ENCODE measurements at regions not wholly inside any gene's neighbourhood (a gene's known extent, or its start where the extent isn't known, plus 50 kb on each side); places are given as distances from the start of the nearest gene placed in this dataset.
A peak's percentile ranks its signal among the peaks of the same experiment; 100 is the strongest.

DNA sequence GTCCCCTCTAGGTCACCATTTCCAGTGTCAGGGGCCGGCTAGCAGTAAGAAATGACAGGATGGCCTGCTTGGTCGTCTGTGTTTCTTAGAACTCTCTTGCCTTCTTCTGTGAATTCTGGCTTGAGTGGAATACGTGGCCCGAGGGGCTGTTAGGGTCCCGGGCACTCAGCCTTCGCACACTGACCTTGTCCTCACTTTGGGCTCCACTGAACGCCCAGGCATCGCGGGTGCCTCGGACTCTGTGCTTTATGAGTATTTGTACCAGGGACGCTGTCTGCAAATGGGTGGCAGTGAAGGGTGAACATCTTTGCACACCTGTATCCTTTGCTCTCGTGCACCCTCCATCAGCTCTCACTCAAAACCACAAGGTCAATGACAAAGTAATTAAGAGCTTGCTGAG lies 123.4 kb upstream of the ANO1 start:
- no peak for DNase-seq

DNA sequence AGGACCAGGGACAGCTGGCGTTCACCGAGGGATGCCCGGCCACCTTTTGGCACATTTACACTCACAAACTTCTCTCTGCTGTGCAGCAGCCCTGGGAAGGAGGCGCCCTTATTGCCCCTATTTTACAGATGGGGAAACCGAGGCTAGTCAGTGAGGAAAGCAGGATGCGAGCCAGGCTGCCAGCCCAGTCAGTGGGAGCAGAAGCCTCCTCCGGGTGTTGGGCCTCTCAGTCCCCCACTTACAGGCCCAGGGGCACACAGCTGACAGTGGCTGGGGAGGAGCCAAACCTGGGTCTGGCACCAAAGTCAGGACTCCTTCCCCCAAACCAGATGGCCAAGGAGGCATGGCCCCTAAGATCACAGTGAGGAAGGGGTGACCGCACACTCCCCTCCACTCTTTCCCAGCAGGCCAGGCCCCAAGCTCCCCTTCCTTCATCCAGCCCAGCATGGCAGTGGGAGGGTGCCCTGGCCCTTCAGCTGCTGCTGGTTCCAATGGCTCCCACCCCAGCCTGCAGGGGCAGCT lies 121.4 kb upstream of the ANO1 start:
- DNase-seq = no peak

DNA sequence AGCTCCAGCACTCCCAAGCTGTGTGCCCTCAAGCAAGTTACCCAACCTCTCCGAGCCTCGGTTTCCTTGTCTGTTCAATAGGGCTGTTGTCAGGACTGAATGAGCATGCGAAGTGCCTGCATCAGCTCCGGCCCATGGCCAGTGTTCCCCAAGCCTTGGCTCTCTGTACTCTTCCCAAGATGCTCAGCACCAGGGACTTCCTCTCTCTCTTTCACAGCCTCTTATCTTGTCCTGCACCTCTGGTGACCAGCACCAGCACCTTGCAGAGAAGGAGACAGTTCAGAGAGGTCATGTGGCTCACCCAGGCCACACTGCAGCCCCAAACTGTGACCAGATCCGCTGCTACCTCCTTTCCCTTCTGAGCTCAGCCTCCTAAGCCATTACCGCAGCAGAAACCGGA lies 120.3 kb upstream of the ANO1 start:
- DNase-seq = no peak

- DNase-seq = no peak
Measured at GRCh38 chr11:69958308-69958707, 119.8 kb upstream of the ANO1 start.

- DNase-seq = no peak
Measured at GRCh38 chr11:69959461-69959860, 118.7 kb upstream of the ANO1 start.

- DNase-seq = no peak
Measured at GRCh38 chr11:69961738-69962137, 116.4 kb upstream of the ANO1 start.

DNA sequence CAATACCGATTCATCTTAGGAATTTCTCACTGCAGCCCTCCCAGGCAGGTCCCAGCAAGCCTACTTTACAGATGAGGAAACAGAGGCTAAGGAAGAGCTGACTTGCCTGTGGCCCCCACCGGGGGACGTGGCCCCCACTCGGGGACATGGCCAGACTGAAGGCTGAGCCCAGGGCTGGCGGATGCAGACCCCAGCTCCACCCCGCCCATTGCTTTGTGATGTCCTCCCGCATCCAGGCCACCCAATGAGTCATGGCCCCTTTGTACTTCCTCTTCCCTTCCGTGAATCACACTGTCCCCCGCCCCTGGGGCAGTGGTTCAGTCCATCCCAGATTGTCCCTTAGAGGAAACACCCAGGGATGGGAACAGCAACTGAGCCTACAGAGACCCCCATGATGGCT lies 116.0 kb upstream of the ANO1 start:
- DNase-seq = no peak

GRCh38 chr11:69963533-69964246 lies 114.4 kb upstream of the ANO1 start:
- DNase-seq = no peak

DNA sequence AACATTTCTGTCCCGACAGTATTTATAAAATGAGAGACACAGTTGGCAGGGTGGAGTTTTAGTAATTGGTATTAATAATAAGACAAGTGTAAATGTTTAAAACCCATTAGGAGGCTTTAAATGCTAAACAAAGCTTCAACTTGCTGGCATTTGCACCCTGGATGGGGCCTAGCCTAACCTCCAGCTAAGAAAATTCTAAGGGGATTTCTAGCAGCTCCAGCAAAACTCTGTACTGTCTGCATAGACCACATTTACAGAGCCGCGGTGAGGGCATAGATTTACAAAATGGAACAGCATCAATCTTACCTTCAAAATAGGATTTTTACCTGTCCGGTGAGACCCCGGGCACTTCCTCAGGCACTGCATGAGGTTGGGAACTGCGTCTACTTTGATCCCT lies 113.9 kb upstream of the ANO1 start:
- no peak for DNase-seq

DNA sequence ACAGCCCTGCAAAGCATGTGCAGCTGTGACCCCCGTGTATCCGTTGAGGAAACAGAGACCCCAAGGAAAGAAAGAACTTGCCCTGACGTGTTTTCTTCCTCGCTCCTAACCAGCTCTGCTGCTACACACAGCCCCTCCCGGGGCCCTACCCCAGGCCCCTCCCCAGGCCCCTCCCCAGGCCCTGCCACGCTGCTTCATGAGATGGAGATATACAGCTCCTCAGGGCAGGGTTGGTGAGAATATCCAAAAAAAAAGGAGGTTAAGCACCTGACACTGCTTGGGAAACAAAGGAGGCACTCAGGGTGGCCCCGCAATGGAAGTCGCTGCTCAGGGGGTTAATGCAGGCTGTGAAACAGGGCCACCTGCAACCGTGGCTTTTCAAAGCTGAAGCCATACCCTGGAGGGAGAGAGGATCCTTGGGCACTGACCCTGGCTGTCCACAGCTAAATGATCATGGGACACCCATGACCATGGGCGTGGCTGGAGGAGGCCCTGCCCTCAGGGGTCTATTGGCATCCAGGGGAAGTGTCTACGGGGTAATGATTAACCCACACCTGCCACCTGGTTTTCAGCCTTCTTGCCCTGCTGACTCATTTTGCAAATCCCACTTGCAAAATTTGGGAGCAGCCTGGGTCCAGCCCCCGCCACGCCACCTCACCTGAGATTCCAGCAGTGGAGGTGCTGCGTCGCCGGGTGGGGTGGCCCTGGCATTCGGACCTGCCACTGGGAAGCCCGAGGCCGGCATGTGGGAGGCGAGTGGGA lies 112.1 kb upstream of the ANO1 start:
- no peak for DNase-seq

DNA sequence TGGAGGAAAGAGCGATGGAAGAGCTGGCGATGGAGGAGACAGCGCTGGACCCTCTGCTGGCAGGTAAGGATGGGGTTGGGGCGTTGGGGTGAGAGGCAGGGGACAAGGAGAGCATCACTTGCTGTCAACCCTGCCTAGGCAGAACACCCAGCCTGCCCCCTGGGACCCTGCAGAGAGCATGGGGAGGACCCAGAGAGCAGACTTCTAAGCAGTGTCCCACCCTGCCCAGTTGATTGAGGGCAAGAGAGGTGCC lies 111.6 kb upstream of the ANO1 start:
- DNase-seq = no peak

GRCh38 chr11:69966910-69967483 lies 111.1 kb upstream of the ANO1 start:
- DNase-seq = no peak

DNA sequence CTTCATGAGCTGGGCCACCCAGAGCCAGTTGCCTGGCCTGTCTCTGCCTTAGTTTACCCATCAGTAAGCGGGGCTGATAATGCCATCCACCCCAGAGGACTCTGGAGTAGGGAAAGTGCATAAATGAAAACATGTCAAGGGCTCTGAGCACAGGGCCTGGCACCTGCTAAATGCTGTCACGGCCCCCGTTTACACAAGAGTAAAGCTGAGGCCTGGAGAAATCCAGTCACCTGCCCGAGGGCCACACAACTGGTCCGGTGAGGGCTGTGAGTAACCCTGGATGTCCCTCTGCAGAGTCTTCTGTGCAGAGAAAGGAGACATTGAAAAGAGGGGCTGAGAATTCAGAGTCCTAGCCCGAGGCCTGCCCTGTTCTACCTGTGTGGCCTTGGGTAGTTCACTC lies 110.6 kb upstream of the ANO1 start:
- DNase-seq = no peak

DNA sequence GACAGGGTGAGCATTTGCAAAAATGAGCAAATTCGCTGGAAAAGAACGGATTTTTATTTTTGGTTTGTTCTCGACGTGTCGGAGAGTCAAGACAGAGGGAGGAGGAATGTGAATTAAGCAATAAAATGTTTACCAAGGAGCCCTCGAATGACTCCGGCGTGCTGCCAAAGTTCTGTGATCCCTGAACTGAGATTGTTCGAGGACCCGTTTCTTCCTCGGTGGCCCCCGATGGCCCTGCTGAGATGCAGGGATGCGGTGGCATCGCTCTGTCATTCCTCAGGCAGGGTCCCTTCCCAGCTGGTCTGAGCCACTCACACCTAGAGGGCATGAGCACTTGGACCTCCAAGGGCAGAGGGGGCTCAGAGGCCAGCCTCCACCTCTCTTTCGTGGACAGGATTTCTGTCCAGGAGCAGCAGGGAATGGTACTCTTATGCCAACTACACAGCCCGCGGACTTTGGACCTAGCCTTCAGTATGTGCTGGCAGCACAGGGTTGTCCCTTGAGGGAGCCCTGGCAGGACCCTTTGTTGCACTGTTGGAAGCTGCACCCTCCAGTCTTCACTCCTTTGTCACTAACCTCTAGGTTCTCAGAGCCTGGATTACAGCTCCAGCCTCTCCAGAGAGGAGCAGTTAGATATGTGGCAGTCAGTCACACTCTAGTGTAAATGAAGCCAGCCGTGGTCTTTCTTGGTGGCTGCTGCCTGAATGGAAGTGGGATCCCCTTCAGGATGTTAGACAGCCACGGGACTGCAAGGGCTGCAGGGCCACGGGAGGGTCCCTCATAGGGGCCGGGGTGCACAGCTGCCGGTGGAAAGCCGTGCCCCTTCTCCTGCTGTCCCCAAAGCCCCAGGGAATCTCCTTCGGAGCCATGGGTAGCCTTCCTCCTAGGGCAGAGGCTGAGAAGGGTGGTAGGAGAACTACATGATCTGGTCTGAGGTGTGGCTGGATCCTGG lies 109.4 kb upstream of the ANO1 start:
- no peak for DNase-seq

DNA sequence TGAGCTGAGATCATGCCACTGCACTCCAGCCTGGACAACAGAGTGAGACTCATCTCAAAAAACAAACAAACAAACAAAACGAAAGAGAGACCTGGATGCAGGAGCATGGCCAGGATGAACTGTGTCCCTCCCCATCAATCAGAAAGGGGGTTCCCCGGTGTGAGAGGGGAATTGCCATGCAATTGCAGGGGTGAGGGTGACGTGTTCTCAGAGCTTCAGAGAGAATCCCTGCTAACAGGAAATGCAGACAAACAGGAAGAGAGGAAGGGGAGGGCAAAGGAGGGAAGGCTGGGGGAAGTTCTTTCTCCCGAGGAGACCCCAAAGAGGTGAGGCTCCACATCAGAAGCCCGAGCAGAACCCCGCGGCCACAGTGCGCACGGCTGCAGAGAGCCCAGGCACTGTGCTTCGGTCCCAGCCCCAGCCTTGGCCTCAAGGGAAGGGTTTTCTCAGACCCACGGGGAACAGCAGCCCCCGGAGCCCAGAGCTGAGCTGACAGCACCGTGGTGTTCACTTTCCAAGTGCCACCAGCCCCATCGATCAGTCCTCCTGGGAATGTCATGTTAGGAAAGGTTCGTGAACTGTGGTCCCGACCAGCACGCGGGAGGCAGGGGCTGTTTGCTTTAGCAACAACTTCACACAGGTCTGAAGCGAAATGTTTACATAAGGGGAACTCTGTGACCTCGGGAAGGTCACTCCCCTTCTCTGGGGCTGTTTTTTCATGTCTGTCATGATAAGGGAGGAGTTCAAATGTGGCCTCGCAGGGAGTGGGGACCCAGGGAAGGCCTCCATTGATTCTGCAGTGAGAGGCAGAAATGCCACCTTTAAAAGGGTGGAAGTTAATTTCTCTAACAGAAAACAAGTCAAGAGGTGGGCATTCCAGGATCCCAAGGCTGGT lies 108.0 kb upstream of the ANO1 start:
- no peak for DNase-seq

DNA sequence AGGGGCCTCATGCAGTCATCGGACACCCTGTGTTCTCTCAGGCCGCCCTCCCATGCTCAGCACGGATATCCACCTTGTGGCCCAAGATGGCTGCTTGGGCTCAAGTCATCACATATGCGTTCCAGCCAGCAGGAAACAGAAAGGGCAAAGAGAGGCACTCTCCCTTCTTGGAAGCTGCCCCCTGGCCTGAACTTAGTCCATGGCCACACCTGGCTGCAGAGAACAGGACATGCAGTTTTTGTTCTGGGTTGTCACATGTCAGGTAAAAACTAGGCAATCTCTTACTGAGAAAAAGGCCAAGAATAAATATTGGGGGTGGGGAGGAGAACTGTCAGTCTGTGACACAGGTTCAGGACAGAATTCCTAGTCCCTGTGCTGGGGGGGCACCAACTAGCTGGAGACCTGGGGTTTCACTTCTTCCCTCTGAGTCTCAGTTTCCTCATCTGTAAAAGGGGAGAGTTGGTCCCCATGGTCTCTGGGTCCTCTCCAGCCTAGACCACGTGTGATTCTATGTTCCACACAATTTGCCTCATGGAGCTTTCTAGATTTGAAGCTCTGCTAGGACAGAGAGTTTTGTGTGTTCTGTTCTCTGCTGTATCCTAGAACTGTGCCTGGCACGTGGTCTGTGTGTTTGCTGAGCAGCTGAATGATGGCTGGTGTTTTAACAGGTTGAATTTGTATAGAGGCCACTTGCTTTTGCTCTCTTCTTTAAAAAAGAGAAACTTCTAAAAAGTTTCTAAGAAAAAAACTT lies 107.2 kb upstream of the ANO1 start:
- DNase-seq = no peak

- no peak for DNase-seq
Measured at GRCh38 chr11:69971741-69972140, 106.4 kb upstream of the ANO1 start.

- peak; percentile 3 for DNase-seq
Measured at GRCh38 chr11:69972351-69972802, 105.7 kb upstream of the ANO1 start.

DNA sequence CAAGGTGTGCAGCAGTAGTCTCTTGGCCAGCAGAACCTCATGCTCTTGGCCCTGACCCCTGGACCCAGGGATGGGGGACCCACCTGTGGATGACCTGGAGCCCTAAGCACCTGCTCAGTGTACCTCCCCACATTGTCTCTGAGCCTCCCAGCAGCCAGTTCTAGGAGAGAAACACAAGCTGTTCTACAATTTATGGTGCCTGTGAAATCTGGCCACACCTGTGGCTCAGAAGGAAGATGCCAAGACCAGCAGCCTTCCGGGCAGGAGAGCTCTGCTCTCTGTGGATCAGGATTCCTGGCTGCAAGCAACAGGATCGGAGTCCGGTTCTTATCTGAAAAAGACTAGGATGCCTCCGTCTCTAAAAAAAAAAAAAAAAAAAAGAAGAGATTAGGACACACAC lies 103.6 kb upstream of the ANO1 start:
- DNase-seq = no peak

- DNase-seq = no peak
Measured at GRCh38 chr11:69975822-69976221, 102.3 kb upstream of the ANO1 start.

- DNase-seq = no peak
Measured at GRCh38 chr11:69976794-69977193, 101.3 kb upstream of the ANO1 start.

Measured in NCI-H2029 (cell line).